A549 (cell line): ENCODE measurements at regions not wholly inside any gene's neighbourhood (a gene's known extent, or its start where the extent isn't known, plus 50 kb on each side); places are given as distances from the start of the nearest gene placed in this dataset.

ENCODE experiments used
- ATAC-seq, 2 experiments: fragments of 200-7000 bp in 1 of 2; fragments of >200 bp in 1 of 2; cut with Nextera tagmentation in 1 of 2; cut with Tn5 transposase in 1 of 2; 3 replicates each; pipeline versions ENCODE4 v1.8.0 to v1.9.1; 2018 to 2020; ENCODE audit warnings: mild to moderate bottlenecking in 1 of 2, moderate library complexity in 1 of 2
- CTCF ChIA-PET: fragments of 300-600 bp; sonication (Branson Sonifier 250); formaldehyde crosslinking; extraction: SDS; loops from one replicate; lab custom pipeline; 2021; ENCODE audit warnings: antibody characterized with exemption, inconsistent platforms; lab: Yijun Ruan, JAX
- POLR2A ChIA-PET: fragments of 350-600 bp; formaldehyde crosslinking; extraction: SDS; loops from one replicate; lab custom pipeline; 2021; ENCODE audit warnings: antibody characterized with exemption, inconsistent platforms; lab: Yijun Ruan, JAX
- DNase-seq, 2 experiments: peaks; one replicate each; pipeline versions ENCODE4 v3.0.0 to v3.0.0-alpha.2; 2011 to 2016; ENCODE audit warnings: low read depth in 1 of 2, low spot score in 1 of 2
- FAIRE-seq: peaks from 2 replicates; lab custom pipeline; 2011; peaks lifted over from hg19 to GRCh38; lab: Jason Lieb, UNC
- H3K27ac ChIP-seq, 2 experiments: fragments of >200 bp; sonication (Bioruptor Twin); formaldehyde crosslinking; 3 replicates each; pipeline ENCODE4 v1.5.1; 2016 to 2017
- H3K4me1 ChIP-seq: fragments of >200 bp; sonication (Bioruptor Twin); formaldehyde crosslinking; 3 replicates; pipeline ENCODE4 v1.6.1; 2016
- H3K4me2 ChIP-seq: fragments of >200 bp; sonication (Bioruptor Twin); formaldehyde crosslinking; 3 replicates; pipeline ENCODE4 v1.6.1; 2016
- H3K4me3 ChIP-seq: fragments of >200 bp; sonication (Bioruptor Twin); formaldehyde crosslinking; 3 replicates; pipeline ENCODE4 v1.5.1; 2016
- H3K9me3 ChIP-seq: fragments of >200 bp; sonication (Bioruptor Twin); formaldehyde crosslinking; 3 replicates; pipeline ENCODE4 v1.6.1; 2016
- ATOH8 ChIP-seq: fragments of 250-450 bp; sonication (Bioruptor Pico); IDR thresholded peaks from 2 replicates; pipeline ENCODE4 v1.5.0; 2020; ENCODE audit warnings: low read depth, mild to moderate bottlenecking, moderate library complexity
- BCL3 ChIP-seq: fragments of >200 bp; sonication (Bioruptor Twin); formaldehyde crosslinking; IDR thresholded peaks from 3 replicates; pipeline ENCODE4 v1.6.1; 2016
- CBX8 ChIP-seq: fragments of 200-600 bp; sonication (generic); IDR thresholded peaks from 2 replicates; pipeline ENCODE4 v1.6.1; 2016
- CTCF ChIP-seq: fragments of >200 bp; sonication (Bioruptor Twin); formaldehyde crosslinking; IDR thresholded peaks from 3 replicates; pipeline ENCODE4 v1.5.1; 2016
- EHMT2 ChIP-seq: fragments of 200-600 bp; sonication (generic); IDR thresholded peaks from 2 replicates; pipeline ENCODE4 v1.6.1; 2016; ENCODE audit warnings: antibody characterized with exemption, low read depth, mild to moderate bottlenecking, moderate library complexity
- ELK1 ChIP-seq: fragments of 150-350 bp; IDR thresholded peaks from 2 replicates; pipeline ENCODE4 v1.6.1; 2014; ENCODE audit warnings: low read depth, mild to moderate bottlenecking, low read length
- ESRRA ChIP-seq: fragments of 150-350 bp; IDR thresholded peaks from 2 replicates; pipeline ENCODE4 v1.6.1; 2014; ENCODE audit warnings: mild to moderate bottlenecking, low read length, borderline replicate concordance
- FOSB ChIP-seq: fragments of 250-450 bp; sonication (Bioruptor Pico); IDR thresholded peaks from 2 replicates; pipeline ENCODE4 v1.5.0; 2020; ENCODE audit warnings: mild to moderate bottlenecking, moderate library complexity
- FOXS1 ChIP-seq: fragments of 250-450 bp; sonication (Bioruptor Pico); IDR thresholded peaks from 2 replicates; pipeline ENCODE4 v1.5.0; 2020; ENCODE audit warnings: mild to moderate bottlenecking, moderate library complexity
- KDM5A ChIP-seq: fragments of 200-600 bp; sonication (generic); IDR thresholded peaks from 2 replicates; pipeline ENCODE4 v1.6.1; 2016; ENCODE audit warnings: antibody characterized with exemption, mild to moderate bottlenecking
- MAFK ChIP-seq: fragments of 450-650 bp; IDR thresholded peaks from 2 replicates; pipeline ENCODE4 v1.6.1; 2014; ENCODE audit not compliant: partially characterized antibody
- MAX ChIP-seq: IDR thresholded peaks from 2 replicates; pipeline ENCODE4 v1.6.1; 2012
- MAZ ChIP-seq: fragments of 150-350 bp; IDR thresholded peaks from 2 replicates; pipeline ENCODE4 v1.6.1; 2014; ENCODE audit warnings: antibody characterized with exemption, low read depth, low read length, borderline replicate concordance
- MYC ChIP-seq: IDR thresholded peaks from 2 replicates; pipeline ENCODE4 v1.6.1; 2012; ENCODE audit warnings: mild to moderate bottlenecking, inconsistent platforms, low read length, improper control_type of control experiment, borderline replicate concordance
- NPAS2 ChIP-seq: fragments of 250-450 bp; sonication (Bioruptor Pico); IDR thresholded peaks from 2 replicates; pipeline ENCODE4 v1.8.0; 2022; ENCODE audit warnings: mild to moderate bottlenecking, moderate library complexity, borderline replicate concordance
- PHF8 ChIP-seq: fragments of 200-600 bp; sonication (generic); IDR thresholded peaks from 2 replicates; pipeline ENCODE4 v1.6.1; 2016; ENCODE audit warnings: low read depth, mild to moderate bottlenecking, antibody characterized with exemption, moderate library complexity, borderline replicate concordance
- POLR2A ChIP-seq: IDR thresholded peaks from 2 replicates; pipeline ENCODE4 v1.6.1; 2012; ENCODE audit warnings: mild to moderate bottlenecking, low read length
- RARB ChIP-seq: fragments of 250-450 bp; sonication (Bioruptor Pico); IDR thresholded peaks from 2 replicates; pipeline ENCODE4 v1.8.0; 2021; ENCODE audit warnings: mild to moderate bottlenecking, moderate library complexity
- RCOR1 ChIP-seq: fragments of 150-350 bp; IDR thresholded peaks from 2 replicates; pipeline ENCODE4 v1.6.1; 2014; ENCODE audit warnings: antibody characterized with exemption, low read length, low read depth
- RFX5 ChIP-seq: fragments of 450-650 bp; IDR thresholded peaks from 2 replicates; pipeline ENCODE4 v1.7.1; 2014; ENCODE audit warnings: antibody characterized with exemption, mild to moderate bottlenecking, moderate library complexity
- RNF2 ChIP-seq: fragments of 200-600 bp; sonication (generic); IDR thresholded peaks from 2 replicates; pipeline ENCODE4 v1.6.1; 2016; ENCODE audit warnings: low read depth, mild to moderate bottlenecking, antibody characterized with exemption, moderate library complexity, borderline replicate concordance
- SMC3 ChIP-seq: fragments of >200 bp; sonication (Bioruptor Twin); formaldehyde crosslinking; IDR thresholded peaks from 3 replicates; pipeline ENCODE4 v1.6.1; 2018; ENCODE audit warnings: inconsistent platforms
- SREBF2 ChIP-seq: fragments of 450-650 bp; IDR thresholded peaks from 2 replicates; pipeline ENCODE4 v1.6.1; 2014; ENCODE audit warnings: mild to moderate bottlenecking, moderate library complexity
- USF2 ChIP-seq: fragments of 450-650 bp; IDR thresholded peaks from 2 replicates; pipeline ENCODE4 v1.6.1; 2014; ENCODE audit warnings: antibody characterized with exemption
- ZNF302 ChIP-seq: fragments of 250-450 bp; sonication (Bioruptor Pico); IDR thresholded peaks from 2 replicates; pipeline ENCODE4 v1.9.0; 2021; ENCODE audit warnings: inconsistent platforms, mild to moderate bottlenecking, moderate library complexity
- WGBS: methylation state at CpG from one replicate; pipeline ENCODE4 v1.1.6; 2017; ENCODE audit errors: missing lambda C conversion rate; 5-methylcytosine and 5-hydroxymethylcytosine counted together

- TF ChIP-seq ATOH8 (CRISPR knock-in tag), result no peak
- no peak for TF ChIP-seq MAFK
- no peak for TF ChIP-seq CBX8
- no peak for TF ChIP-seq FOXS1 (CRISPR knock-in tag)
- no peak for TF ChIP-seq RCOR1
- no peak for TF ChIP-seq SMC3
- no peak for TF ChIP-seq ZNF302
- no peak for TF ChIP-seq RARB
- TF ChIP-seq MYC, result no peak
- TF ChIP-seq NPAS2 (CRISPR knock-in tag), result no peak
- no peak for TF ChIP-seq CTCF
- TF ChIP-seq, all 56 proteins: peak for 0
Observed at GRCh38 chrX:112935029-112935428, 94.4 kb upstream of the AMOT start.

GRCh38 chrX:112931900-112932299 lies 91.3 kb upstream of the AMOT start:
- ChIA-PET CTCF (no interaction called here), POLR2A (no interaction called here)
- H3K4me3 ChIP-seq, result no peak overlapping the region
- WGBS, result 0% methylated on average over 3 of the region's 3 CpGs
- TF ChIP-seq CBX8 (no peak), ZNF302 (no peak), SREBF2 (no peak), RNF2 (no peak), MAX (no peak), BCL3 (no peak), FOXS1 (CRISPR knock-in tag) (no peak), POLR2A (no peak), NPAS2 (CRISPR knock-in tag) (no peak), PHF8 (no peak), RARB (no peak), KDM5A (no peak), MYC (no peak), ESRRA (no peak), USF2 (no peak), MAZ (no peak), EHMT2 (no peak), FOSB (no peak), RFX5 (no peak), ELK1 (no peak)
- no peaks in the 10 kb centered on the region for H3K4me1 ChIP-seq
- FAIRE-seq (no peak), ATAC-seq (no peak), DNase-seq (no peak)
- H3K27ac ChIP-seq, result no peak overlapping the region
- no peaks in the 10 kb centered on the region for H3K9me3 ChIP-seq
- H3K4me2 ChIP-seq, result no peak overlapping the region

More at GRCh38 chrX:112935029-112935428, 94.4 kb upstream of the AMOT start:
- FAIRE-seq (no peak), DNase-seq (no peak), ATAC-seq (no peak)
- ChIA-PET POLR2A (no interaction called here), CTCF (no interaction called here)
- Histone ChIP-seq H3K4me1 (no peaks in the 10 kb centered on the region), H3K27ac (no peak overlapping the region), H3K4me3 (no peak overlapping the region), H3K9me3 (no peaks in the 10 kb centered on the region), H3K4me2 (no peak overlapping the region)
- 0% methylated on average over 1 of the region's 1 CpG for WGBS
